Psoas muscle (tissue), 7 donors: ENCODE measurements at regions not wholly inside any gene's neighbourhood (a gene's known extent, or its start where the extent isn't known, plus 50 kb on each side); places are given as distances from the start of the nearest gene placed in this dataset.
"Not testable (repeated sequence)": the region's sequence is repeated elsewhere in the genome, so short reads cannot be mapped to it uniquely, and the experiment has no call there.

Source experiments
- ATAC-seq, 4 donors: fragments of 200-7000 bp; cut with Tn5 transposase; one replicate each; pipeline ENCODE4 v1.9.1; 2020; ENCODE audit warnings: moderate library complexity in 3 of 4, mild to moderate bottlenecking in 2 of 4
- DNase-seq, 2 donors: peaks; one replicate each; pipeline ENCODE4 v3.0.0-alpha.2; 2020
- H3K27ac ChIP-seq: fragments of 200-600 bp; one replicate; pipeline ENCODE4 v1.8.0; 2022
- H3K27me3 ChIP-seq, 3 donors: fragments of 200-600 bp in 1 of 3; one replicate each; pipeline versions ENCODE4 v1.6.1 to v1.8.0; 2013 to 2022; ENCODE audit warnings: low read length in 2 of 3, mild to moderate bottlenecking in 2 of 3, moderate library complexity in 1 of 3; ENCODE audit not compliant: insufficient read depth in 3 of 3
- H3K36me3 ChIP-seq, 2 donors: fragments of 200-600 bp in 1 of 2; one replicate each; pipeline versions ENCODE4 v1.6.1 to v1.8.0; 2013 to 2022; ENCODE audit warnings: low read depth in 1 of 2, mild to moderate bottlenecking in 1 of 2, moderate library complexity in 1 of 2; ENCODE audit not compliant: insufficient read depth in 1 of 2
- H3K4me1 ChIP-seq: fragments of 200-600 bp; one replicate; pipeline ENCODE4 v1.8.0; 2022
- H3K4me3 ChIP-seq: fragments of 200-600 bp; one replicate; pipeline ENCODE4 v1.8.0; 2022; ENCODE audit warnings: mild to moderate bottlenecking
- H3K9me3 ChIP-seq: fragments of 200-600 bp; one replicate; pipeline ENCODE4 v1.8.0; 2022
- WGBS, 3 donors: extraction: QIAGEN DNeasy Blood & Tissue Kit; methylation state at CpG; one replicate each; pipeline versions ENCODE4 v1.1.6 to v1.1.7; 2013; 5-methylcytosine and 5-hydroxymethylcytosine counted together
- intact Hi-C, 2 donors: fragments of 100-400 bp; cut with DNase I; formaldehyde crosslinking; loops; one replicate each; pipeline versions ENCODE4 v1.11.0 to v1.14.2; 2022
- TF ChIP-seq, protein P1 (sequence below): fragments of 200-600 bp; IDR thresholded peaks from one replicate; pipeline ENCODE4 v1.8.0; 2022; ENCODE audit warnings: antibody characterized with exemption
- donor health status: healthy with polysubstance abuse.
- donor health status: DM: no; HTN: no; CAD: no; lungs with moderate emphysema.
- donor health status: Bipolar disorder and iron deficiency.
- donor health status: healthy.
- donor health status: DM: yes; HTN: yes; CAD: no.
- donor health status: DM: no; HTN: no; CAD: no.
- donor health status: DM: yes; HTN: yes; CAD: no.

DNA sequence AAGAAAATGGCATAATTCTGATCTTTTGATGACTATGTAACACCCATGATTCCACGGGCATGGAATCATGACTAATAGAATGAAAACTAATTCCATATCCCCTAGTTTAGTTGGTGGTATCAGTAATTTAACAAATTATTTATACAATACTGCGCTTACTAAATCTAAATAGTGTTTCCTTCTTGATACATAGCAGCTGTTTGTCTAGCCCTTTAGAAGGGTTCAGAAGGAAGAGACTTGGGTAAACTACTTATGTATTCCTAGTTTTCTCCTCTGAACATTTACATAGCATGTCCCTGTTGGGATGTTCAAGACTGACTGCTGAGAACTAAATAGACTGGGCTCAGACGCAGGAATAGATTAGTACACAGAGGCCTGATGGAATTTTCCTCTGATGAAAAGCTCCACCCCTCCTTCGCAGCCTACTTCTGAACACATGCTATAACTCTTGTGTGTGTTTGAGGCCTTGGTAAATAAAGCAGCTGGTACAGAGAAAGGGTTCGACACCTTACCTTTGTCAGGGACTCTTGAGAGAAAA, 330.6 kb upstream of the LMCD1 start:
- TF ChIP-seq, protein P1, sequence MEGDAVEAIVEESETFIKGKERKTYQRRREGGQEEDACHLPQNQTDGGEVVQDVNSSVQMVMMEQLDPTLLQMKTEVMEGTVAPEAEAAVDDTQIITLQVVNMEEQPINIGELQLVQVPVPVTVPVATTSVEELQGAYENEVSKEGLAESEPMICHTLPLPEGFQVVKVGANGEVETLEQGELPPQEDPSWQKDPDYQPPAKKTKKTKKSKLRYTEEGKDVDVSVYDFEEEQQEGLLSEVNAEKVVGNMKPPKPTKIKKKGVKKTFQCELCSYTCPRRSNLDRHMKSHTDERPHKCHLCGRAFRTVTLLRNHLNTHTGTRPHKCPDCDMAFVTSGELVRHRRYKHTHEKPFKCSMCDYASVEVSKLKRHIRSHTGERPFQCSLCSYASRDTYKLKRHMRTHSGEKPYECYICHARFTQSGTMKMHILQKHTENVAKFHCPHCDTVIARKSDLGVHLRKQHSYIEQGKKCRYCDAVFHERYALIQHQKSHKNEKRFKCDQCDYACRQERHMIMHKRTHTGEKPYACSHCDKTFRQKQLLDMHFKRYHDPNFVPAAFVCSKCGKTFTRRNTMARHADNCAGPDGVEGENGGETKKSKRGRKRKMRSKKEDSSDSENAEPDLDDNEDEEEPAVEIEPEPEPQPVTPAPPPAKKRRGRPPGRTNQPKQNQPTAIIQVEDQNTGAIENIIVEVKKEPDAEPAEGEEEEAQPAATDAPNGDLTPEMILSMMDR = no peak
- DNase-seq = no peak
- H3K9me3 ChIP-seq = no peaks in the 10 kb centered on the region
- no peak overlapping the region for H3K27ac ChIP-seq
- WGBS, 3 donors = 69 to 80% (median 69%) methylated on average over 5 of the region's 5 CpGs
- H3K27me3 ChIP-seq = no peaks in the 10 kb centered on the region
- H3K4me3 ChIP-seq = no peak overlapping the region
- no peaks in the 10 kb centered on the region for H3K36me3 ChIP-seq
- intact Hi-C loops = no loop called here
- H3K4me1 ChIP-seq = no peaks in the 10 kb centered on the region
- ATAC-seq = no peak

DNA sequence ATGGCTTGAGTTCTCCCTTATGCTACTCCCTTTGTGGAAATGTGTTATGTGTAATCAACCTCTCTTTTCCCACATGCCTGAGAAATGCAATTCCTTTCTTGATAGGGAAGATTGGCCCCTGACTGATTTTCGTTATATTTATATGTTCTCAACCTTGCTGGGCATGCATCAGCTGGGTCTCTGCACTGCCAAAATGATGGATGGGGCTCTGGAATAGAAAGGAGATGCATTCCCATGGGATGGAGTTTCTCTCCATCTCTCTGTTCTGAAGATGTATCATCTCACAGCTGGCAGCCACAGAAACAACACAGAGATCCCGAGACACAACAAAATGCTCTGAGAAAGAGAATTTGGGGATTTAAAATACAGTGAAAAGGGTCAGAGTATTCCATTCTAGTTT, 327.7 kb upstream of the LMCD1 start:
- Histone ChIP-seq H3K27me3 (no peaks in the 10 kb centered on the region), H3K4me1 (no peaks in the 10 kb centered on the region), H3K9me3 (no peaks in the 10 kb centered on the region), H3K27ac (no peak overlapping the region), H3K36me3 (no peaks in the 10 kb centered on the region), H3K4me3 (no peak overlapping the region)
- TF ChIP-seq, protein P1 = no peak
- ATAC-seq = no peak
- intact Hi-C loops = no loop called here
- DNase-seq = no peak
- 45 to 47% (median 45%) methylated on average over 2 of the region's 2 CpGs for WGBS, 3 donors

DNA sequence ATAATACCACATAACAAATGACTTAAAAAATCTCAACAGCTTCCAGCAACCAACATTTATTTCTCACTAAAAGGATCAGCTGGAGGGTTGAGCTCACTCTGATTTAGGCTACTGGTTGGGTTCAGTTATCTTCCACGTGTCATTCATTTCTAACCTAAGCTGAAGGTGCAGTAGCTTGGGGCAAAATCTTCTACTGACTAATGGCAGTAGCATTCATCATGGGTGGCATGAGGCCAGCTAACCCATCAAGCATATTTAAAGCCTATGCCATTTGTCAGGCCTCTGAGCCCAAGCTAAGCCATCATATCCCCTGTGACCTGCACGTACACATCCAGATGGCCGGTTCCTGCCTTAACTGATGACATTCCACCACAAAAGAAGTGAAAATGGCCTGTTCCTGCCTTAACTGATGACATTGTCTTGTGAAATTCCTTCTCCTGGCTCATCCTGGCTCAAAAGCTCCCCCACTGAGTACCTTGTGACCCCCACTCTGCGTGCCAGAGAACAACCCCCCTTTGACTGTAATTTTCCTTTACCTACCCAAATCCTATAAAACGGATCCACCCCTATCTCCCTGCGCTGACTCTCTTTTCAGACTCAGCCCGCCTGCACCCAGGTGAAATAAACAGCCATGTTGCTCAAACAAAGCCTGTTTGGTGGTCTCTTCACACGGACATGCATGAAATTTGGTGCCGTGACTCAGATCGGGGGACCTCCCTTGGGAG, 324.7 kb upstream of the LMCD1 start:
- 71 to 81% (median 75%) methylated on average over 9 to 10 of the region's 10 CpGs for WGBS, 3 donors
- ATAC-seq, H3K9me3 ChIP-seq, DNase-seq, H3K4me3 ChIP-seq, intact Hi-C loops, H3K4me1 ChIP-seq, H3K27ac ChIP-seq, H3K27me3 ChIP-seq, H3K36me3 ChIP-seq: not testable (repeated sequence)

DNA sequence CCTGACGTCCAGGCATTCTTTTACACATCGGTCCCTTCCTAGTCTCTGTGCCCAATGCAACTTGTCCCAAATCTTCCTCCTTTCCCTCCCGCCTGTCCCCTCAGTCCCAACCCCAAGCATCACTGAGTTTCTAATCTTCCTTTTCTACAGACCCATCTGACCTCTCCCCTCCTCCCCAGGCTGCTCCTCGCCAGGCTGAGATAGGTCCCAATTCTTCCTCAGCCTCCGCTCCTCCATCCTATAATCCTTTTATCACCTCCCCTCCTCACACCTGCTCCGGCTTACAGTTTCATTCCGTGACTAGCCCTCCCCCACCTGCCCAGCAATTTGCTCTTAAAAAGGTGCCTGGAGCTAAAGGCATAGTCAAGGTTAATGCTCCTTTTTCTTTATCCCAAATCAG, 323.1 kb upstream of the LMCD1 start:
- H3K27ac ChIP-seq, H3K4me3 ChIP-seq, H3K4me1 ChIP-seq, H3K27me3 ChIP-seq, H3K36me3 ChIP-seq, DNase-seq, H3K9me3 ChIP-seq, ATAC-seq, intact Hi-C loops: not testable (repeated sequence)
- 70 to 73% (median 70%) methylated on average over 7 of the region's 7 CpGs for WGBS, 3 donors

DNA sequence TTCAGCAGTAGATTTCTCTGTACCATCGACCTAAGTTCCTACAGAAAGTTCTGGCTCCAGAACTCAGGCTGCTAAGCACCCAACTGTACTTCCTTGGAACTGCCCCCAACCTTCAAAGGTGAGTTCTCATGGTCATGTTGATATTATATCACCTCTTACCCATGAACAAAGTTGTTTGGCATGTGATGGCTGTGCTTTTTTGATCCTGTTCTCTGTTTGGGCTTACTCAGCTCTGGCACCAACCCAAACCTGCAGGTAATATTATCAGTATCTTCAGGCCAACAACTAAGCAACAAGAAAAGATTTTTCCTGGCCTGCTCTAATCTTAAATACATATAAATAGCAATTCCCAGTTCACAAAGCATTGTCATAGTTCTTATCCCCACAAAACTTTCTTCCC, 318.7 kb upstream of the LMCD1 start:
- intact Hi-C loops = no loop called here
- H3K4me1 ChIP-seq = no peaks in the 10 kb centered on the region
- no peaks in the 10 kb centered on the region for H3K9me3 ChIP-seq
- TF ChIP-seq, protein P1 = no peak
- no peak for ATAC-seq
- H3K36me3 ChIP-seq = no peaks in the 10 kb centered on the region
- H3K4me3 ChIP-seq = no peak overlapping the region
- no peak overlapping the region for H3K27ac ChIP-seq
- no peak for DNase-seq
- 68 to 79% (median 74%) methylated on average over 1 of the region's 1 CpG for WGBS, 3 donors
- no peaks in the 10 kb centered on the region for H3K27me3 ChIP-seq
